SK-N-SH (cell line): ENCODE measurements at regions not wholly inside any gene's neighbourhood (a gene's known extent, or its start where the extent isn't known, plus 50 kb on each side); places are given as distances from the start of the nearest gene placed in this dataset.

ENCODE experiments used
- EP300 ChIP-seq, 2 experiments: IDR thresholded peaks; 2 replicates each; pipeline versions ENCODE4 v1.4.0 to v1.6.1; 2012; ENCODE audit warnings: borderline replicate concordance in 1 of 2, low read depth in 1 of 2, low read length in 1 of 2
- POLR2AphosphoS5 ChIP-seq: IDR thresholded peaks from 2 replicates; pipeline ENCODE4 v1.6.1; 2012; ENCODE audit warnings: low read depth, low read length
- TF ChIP-seq, protein P1 (sequence below): fragments of 200-600 bp; sonication (generic); IDR thresholded peaks from 2 replicates; pipeline ENCODE4 v1.6.1; 2017; ENCODE audit warnings: antibody characterized with exemption, mild to moderate bottlenecking, moderate library complexity

DNA sequence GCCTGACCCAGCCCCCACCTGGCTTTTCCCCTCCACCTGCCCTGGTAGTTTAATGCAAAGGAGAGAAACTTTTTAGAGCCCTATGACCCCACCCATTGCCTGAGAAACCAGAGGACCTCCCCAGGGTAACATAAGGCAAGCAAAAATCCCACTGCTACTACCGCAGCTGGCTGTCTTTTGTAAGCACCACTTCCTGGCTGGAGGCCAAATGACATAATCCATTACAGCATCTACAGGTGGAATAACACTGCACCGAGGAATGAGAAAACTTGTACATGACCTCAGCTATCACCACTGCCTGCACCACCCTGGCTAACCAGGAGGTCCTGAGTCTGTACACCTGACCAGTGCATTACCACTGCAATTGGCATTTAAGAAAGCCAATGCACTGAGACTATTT, 149.6 kb upstream of the GALNT5 start:
- TF ChIP-seq EP300 (IDR thresholded peaks at IDR 0.05; ENCODE audit: borderline replicate concordance in 1 of 2, low read depth in 1 of 2, low read length in 1 of 2) (no peak), POLR2AphosphoS5 (no peak)
- TF ChIP-seq, protein P1, sequence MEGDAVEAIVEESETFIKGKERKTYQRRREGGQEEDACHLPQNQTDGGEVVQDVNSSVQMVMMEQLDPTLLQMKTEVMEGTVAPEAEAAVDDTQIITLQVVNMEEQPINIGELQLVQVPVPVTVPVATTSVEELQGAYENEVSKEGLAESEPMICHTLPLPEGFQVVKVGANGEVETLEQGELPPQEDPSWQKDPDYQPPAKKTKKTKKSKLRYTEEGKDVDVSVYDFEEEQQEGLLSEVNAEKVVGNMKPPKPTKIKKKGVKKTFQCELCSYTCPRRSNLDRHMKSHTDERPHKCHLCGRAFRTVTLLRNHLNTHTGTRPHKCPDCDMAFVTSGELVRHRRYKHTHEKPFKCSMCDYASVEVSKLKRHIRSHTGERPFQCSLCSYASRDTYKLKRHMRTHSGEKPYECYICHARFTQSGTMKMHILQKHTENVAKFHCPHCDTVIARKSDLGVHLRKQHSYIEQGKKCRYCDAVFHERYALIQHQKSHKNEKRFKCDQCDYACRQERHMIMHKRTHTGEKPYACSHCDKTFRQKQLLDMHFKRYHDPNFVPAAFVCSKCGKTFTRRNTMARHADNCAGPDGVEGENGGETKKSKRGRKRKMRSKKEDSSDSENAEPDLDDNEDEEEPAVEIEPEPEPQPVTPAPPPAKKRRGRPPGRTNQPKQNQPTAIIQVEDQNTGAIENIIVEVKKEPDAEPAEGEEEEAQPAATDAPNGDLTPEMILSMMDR, result no peak
